Activated T-cell treated with anti-CD3 and anti-CD28 coated beads for 24 hours (primary cell): ENCODE measurements at regions not wholly inside any gene's neighbourhood (a gene's known extent, or its start where the extent isn't known, plus 50 kb on each side); places are given as distances from the start of the nearest gene placed in this dataset.

Source experiments
- DNase-seq: peaks from one replicate; pipeline ENCODE4 v3.0.0-alpha.2; 2020; ENCODE audit warnings: low read depth

DNA sequence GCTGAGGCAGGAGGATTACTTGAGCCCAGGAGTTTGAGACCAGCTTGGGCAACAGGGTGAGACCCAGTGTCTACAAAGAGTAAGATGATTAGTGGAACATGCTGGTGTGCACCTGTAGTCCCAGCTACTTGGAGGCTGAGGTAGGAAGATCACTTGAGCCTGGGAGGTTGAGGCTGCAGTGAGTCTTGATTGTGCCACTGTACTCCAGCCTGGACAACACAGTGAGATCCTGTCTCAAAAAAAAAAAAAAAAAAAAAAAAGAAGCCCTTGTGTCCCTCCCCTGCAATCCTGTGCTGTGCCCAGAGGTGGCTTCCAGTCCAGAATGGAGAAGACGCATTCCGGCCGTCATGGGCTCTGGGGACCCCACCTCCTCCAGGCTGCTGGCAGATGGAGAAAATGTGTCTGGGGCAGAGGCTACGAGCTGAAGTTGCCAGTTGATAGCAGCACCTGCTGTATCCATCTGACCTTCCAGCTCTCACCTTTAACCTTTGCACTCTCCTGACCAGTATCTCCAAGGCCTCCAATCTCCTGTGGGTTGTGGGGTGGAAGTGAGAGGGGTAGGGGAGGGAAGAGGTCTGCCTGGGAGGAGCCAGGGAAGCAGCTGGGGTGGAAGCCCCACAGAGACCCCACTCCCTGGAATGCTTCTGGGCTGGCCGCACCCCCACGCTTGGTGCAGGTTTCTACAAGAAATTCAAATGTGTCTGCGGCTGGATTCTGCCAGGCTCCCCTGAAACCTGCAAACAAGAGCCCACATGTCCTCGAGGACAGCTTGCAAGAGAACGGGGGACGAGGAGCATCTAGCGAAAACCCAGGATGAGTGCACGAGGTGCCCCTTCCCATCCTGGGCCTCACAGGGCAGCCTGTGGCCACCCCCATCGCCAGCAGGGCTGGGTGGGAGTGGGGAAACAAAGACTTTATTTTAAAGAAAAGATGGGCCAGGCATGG lies 148.3 kb upstream of the IER5L start:
- DNase-seq, result no peak

DNA sequence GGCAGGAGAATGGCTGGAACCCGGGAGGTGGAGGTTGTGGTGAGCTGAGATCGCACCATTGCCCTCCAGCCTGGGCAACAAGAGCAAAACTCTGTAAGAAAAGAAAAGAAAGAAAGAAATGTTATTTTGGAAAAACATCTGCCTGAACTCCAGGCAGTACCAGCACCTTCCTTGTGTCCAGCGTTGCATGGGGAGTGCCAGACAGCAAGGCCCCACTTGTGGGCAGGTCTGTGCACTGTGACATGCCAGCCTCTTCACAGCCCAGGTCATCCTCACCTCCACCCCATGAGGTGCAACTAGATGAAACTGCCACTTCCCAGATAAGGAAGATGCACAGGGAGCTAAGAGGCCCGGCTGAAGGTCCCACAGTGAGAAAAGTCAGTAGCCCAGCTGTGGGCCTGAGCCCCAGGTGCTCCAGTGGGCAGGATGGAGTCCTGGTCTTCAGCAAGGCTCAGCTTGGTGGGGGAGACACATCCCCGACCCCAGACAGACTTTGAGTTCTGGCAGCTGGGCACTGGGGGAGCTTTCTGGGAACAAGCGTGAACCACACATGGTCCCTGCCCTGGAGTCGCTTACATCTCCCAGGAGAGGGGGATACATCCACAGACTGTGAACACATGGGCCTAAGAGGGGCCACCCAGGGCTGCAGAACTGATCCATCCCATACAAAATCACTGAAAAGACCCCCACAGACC lies 146.9 kb upstream of the IER5L start:
- DNase-seq, result no peak

DNA sequence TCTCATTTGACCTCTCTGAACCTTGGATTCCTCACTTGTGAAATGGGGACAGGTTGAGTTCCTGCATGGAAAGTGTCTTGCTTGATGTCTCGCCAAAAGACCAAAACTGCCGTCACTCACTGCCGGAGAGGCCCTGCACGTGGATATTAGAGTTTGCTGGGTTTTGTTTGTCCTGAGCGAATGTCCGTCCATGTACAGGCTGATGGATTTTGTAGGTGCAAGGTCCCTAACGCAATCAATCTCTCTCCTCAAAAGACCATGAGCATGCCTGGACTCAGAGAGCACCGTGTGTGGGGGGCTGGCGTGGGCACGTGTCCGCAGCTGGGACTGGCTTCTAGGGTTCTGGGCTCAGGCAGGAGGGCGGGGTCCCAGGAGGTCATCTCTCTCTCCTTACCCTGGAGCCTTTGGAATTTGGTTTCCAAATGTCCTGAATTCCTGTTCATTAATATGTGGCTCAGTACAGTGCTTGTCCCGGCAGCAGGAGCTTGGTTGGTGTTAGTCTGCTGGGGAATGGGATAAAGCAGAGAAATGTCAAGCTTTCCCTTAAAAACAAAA lies 146.0 kb upstream of the IER5L start:
- DNase-seq, result no peak

DNA sequence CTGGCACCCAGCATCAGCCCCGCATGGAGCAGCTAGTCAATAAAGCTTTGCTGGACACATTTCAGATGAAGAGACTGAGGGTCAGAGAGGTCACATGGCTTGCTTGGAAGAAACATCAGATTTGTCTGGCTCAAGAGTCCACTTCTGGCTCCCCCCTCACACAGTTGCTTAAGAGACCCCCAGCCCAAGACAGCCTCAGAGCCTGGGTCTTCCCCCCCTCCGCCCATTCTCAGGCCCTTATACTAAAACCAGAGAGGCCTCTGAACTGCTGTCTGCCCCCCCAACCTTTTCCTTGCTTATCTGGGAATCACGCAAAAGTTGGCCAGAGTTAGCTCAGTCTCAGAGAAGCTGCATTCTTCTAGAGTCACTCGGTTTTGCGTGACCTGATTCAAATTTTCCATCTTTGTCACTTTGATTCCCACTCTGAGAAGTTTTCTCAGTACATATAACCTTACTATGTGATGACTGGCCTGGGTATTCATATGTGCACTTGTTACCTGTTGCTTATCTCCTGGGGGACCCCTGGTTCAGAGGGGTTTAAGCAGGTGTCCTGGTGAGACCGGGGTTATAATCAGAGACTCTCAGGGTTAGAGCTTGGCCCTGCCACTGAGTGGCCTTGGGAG lies 145.4 kb upstream of the IER5L start:
- no peak for DNase-seq

DNA sequence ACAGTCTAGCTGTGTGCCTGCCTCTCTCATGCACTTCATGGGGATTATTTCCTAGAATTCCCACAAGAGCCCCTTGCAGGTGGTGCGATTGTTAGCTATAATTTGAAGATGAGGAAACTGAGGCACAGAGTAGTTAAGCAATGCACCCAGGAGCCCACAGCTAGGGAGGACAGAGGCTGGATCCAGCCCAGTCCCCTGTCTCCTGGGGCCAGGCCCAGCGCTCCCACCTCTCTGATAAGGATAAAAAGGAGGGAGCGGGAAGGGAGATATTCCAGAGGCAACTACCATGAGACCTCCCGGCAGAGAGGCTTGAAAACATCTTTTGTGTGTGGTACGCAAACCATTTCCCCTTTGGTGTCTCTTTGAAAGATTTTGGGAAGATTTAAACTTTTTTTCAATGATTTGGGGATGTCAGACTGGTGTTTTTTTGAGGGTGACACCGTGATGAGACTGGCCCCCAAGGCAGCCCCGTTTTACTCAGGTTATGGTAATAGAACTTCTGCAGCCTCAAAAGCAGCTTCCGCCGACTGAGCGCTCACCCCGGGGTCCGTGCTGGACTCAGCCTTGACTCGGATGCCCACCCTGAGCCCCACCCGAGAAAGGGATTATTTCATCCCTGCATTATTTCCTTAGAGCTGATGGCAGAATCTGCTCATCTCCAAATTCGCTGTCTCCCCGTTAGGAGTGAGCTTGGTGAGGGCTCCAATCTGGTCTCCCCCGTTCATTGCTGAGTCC lies 144.7 kb upstream of the IER5L start:
- no peak for DNase-seq

DNA sequence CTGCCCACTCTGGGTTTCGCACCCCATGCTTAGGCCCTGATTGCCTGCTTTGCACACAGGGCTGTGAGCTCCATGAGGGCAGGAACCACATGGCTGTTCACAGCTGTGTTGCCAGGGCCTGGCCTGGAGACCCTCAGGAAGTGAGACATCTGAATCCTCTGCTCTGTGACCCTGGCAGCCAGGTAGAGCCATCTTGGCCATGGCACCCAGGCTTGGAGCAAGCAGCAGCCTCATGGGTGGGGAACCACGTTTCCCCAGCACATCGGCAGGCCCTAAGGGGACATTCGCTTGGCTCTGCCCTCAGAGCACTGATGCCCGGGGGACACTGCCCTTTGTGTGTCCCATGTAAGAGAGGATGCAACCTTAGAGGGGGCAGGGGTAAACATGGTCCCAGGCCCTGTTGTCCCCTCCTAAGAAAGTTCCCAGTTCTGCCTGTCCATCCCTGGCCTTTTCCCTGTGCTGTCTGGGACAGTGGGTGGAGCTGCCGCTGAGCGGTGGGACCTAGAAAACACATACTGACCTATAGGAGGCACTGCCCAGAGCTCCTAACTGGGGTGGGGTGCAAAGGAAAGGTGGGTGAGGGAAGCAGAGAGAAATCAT lies 144.1 kb upstream of the IER5L start:
- DNase-seq, result no peak

DNA sequence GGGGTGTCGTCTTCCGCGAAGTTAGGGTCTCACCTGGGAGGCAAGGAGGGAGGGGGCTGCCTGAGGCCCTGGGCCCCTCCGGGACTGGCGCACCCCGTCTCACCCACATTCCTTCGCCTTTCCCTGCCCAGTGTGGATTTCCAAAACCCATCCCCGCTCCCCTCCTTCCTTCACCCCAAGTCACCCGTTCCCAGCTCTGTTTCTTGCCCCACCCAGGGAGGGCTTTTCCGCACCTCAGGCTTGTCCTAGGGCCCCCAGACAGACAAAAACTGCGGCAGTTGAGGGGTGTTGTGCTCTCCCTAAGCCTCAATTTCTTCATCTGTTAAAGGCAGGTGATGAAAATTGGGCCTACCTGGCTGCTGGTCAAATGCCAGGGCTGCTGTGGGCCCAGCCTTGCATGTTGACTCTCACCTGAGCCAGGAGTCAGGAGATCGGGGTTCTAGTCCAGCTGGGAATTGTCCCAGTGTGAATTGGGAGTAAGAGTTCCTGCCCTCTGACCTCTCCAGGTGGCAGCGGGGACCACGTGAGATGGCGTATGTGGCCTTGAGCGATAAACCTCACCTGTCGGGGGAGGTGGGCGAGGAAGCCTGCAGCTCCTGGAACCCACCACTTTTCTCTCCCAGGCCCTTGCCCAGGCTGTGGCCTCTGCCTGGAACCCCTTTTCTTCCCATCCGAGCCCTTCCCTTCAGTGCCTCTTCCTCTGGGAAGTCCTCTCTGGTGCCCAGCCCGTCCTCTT lies 143.4 kb upstream of the IER5L start:
- DNase-seq, result no peak

DNA sequence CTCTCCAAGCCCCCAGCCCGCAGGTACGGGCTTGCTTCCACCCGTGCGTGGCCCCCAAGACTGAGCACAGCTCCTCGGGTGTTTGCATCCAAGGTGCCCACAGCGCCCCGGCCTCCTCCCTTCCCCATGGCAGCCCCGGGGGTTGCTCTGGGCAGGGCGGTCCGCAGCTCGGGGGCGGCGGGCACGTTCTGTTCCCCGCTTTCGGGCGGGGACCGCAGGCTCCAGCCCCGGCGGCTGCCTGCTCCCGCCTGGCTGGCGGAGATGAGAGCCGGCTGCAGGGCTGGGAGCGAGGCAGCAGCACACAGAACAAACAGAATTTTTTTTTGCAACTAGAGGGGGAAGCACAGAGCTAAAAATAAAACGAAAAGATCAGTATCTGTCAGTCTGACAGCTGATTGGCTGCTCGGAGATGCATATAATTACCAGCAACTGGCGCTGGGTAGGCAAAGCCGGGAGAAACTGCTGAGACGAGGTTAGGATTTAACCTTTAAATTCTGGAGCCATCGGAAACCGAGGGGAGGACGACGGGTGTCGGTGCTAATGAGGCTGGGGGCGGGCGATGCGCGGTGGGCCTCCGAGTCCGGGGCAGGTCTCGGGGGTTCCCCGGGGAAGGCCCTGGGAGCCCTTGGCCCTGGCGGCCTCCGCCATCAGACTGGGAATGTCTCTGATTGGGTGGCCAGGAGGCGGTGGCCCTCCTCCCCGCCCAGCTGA lies 142.7 kb upstream of the IER5L start:
- peak; percentile 35 for DNase-seq

DNA sequence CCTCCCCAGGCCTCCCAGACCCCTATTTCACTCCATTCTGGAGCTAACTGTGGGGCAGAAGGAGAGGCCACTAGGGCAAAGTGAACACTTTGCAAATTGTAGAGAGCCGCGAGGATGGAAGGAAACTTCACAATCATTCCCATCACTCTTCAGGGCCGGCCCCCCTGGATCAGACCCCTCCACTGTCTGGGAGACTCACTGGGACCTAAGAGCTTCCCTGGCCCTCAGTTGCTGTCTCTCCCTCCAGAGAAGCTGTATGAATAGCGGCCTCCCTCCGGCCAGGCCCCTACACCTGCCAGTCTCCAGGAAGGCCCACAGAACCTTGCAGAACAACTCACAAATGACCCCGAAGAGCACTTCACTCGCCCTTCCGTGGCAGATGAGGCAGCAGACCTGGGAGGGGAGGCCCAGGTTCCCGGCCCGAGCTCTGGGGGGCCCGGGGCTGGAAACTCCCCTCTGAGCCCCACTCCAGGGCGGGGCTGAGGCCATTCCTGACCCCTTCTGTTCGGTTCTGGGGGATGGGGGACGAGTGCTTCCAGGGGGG lies 141.9 kb upstream of the IER5L start:
- no peak for DNase-seq

DNA sequence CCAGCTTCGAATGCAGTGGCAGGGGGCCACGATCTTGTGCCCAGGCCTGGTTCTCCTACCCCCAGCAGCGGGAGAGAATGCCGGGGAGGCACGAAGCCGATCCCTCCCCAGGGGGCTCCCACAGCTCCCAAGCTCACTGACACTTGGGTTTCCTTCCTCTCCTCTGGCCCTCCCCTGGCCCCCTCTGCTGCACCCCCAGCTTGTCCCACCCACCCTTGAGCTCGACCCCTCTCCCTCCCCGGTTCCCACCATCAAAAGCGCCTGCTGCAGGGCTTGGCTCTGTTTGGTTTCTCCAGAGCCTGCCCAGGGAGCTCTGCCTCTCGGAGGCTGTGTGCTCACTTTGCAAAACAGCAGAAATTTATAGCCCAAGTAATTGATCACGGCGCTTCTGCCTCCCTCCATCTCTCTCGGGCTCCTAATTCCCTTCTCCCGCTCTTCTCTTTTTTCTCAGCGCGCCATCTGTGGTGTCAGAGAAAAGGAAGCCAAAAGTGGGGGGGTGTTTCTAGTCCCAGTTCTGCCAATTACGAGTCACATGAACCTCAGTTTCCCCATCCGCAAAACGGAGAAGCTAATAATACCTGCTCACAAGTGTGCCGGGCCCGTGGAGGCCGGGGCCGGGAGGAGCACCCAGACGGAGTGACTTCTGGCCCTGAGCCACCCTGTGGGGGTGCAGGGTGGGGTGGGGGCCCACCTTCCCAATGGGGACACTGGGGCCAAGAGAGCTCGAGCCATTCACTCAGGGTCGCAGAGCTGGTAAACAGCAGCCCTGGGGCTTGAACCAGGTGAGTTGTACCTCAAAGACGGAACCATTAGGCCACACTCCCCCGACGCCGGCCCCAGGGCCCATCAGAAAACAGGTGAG lies 141.2 kb upstream of the IER5L start:
- DNase-seq, result no peak

DNA sequence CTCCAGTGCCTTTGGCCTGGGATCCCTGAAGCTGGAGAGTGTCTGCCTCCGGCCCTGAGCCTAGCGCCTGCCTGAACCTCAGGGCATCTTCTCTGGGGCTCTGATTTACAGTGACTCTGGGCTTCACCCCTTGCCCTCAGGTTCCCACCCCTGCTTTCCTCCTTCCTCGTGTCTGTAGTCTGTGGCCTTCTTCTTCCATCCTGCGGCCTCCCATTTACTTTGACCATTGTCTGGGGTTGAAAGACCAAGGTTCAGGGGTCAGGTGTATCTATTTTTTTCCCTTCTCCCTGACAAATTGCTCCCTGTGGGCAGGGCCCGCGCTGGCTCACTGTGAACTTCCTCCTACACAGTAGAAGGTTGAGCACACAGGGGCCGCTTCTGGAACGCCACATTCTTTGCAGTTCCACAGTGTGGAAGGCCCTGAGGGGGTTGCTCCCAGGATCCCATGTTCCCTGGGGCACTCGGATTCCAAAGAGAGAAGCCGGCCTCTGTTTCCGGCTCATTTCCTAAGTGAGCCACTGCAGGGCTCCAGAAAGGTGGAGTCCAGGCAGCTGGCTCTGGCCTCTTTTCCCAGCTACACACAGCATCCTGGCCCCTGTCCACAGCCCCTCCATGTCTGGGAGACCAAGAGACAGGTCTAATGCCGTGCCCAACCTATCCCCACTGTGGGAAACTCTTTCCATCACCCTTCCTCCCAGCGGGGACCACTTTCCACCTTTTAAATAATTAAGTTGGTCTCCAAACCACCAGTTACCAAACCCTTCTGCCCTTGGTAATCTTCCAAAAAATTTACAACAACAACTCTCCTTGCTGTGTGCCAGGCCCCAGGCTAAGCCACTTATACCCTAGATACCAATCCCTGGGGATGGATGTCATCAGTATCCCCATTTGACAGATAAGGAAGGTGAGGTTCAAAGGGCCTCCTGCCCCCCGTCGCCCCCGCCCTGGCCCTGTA lies 140.3 kb upstream of the IER5L start:
- DNase-seq, result no peak

DNA sequence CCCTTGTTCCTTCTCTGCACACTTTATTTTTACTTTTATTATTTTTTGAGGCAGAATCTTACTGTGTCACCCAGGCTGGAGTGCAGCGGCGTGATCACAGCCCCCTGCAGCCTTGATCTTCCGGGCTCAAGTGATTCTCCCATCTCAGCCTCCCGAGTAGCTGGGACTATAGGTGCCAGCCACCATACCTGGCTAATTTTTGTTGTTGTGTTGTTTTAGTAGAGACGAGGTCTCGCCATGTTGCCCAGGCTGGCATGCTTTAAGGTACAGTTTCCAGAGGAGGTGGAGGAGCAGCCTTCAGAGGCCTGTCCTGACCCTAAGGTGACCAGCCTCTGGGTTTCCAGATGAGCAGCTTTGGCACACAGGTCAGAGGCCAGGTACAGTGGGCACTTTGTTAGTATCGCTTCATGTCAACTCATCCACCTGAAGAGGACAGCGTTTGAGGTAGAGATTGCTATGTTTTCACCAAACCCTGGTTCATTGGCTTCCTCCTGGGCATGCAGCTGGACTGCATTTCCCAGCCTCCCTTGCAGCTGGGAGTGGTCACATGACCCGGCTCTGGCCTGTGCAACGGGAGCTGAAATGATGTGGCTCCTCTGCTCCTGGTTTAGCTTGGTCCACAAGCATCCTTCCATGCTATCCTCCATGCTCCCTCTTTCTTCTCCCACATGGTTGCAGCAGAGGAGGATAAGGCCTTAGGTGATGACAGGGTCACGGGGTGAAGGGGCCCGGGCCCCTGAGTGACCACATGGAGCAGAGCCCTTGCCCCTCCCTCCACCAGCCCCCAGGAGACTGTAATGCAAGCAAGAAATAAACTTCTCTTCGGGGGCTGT lies 139.3 kb upstream of the IER5L start:
- DNase-seq, result no peak

DNA sequence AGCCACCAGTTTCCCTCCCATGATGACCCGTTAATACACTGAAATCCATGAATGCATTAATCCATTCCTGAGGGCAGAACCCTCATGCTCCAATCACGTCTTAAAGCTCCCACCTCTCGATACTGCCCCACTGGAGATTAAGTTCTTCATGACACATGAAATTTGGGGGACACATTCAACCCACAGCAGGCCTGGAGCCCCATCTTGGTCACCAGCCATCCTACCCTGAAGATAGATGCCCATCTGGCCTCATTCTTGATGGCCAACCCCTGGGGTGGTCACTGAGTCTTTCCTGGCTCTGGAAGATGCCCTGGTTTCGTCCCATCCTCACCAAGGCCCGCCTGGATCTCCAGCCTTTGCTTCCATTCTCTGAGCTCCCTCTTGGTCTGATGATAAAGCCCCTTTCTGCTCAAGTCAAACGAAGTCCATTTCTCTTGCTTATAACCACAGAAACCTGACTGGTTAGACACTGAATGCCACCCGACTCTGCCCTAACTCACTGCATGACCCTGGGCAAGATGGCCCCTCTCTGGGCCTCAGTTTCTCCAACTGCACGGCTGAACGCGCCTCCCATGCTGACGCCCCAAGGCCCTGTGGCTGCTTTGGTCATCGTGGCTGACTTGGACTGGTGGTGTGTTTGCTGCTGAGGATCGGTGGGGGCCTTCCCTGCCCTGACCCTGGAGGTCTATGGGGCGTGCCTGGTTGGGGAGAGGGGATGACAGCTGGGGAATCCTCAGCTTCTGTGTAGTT lies 138.4 kb upstream of the IER5L start:
- DNase-seq, result no peak

DNA sequence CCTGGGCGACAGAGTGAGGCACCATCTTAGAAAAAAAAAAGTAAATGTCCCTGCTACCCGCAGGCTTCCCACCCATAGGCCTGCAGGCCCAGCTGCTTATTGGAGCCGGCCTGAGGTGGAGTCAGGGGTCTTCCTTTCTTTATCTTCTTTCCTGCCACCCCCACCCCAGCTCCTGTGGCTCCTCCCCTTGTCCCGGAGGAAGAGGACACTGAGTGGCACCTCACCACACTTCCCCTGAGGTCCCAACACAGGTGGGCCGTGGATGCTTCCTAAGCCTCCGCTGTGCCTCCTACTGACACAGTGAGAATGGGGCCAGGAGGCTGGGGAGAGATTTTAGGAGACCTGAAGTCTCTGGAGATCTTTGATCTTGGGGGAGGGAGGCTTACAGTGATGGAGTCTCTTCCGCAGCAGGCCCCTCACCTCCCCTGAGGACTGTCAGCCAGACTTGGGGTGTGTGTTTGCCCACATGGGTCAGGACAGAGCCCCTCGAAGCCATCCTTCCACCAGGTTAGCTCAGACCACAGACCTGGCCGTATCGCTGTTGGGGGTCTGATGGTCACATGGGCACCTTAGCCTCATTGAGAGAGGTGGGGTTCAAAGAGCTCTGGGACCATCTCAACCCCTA lies 135.4 kb upstream of the IER5L start:
- no peak for DNase-seq

DNA sequence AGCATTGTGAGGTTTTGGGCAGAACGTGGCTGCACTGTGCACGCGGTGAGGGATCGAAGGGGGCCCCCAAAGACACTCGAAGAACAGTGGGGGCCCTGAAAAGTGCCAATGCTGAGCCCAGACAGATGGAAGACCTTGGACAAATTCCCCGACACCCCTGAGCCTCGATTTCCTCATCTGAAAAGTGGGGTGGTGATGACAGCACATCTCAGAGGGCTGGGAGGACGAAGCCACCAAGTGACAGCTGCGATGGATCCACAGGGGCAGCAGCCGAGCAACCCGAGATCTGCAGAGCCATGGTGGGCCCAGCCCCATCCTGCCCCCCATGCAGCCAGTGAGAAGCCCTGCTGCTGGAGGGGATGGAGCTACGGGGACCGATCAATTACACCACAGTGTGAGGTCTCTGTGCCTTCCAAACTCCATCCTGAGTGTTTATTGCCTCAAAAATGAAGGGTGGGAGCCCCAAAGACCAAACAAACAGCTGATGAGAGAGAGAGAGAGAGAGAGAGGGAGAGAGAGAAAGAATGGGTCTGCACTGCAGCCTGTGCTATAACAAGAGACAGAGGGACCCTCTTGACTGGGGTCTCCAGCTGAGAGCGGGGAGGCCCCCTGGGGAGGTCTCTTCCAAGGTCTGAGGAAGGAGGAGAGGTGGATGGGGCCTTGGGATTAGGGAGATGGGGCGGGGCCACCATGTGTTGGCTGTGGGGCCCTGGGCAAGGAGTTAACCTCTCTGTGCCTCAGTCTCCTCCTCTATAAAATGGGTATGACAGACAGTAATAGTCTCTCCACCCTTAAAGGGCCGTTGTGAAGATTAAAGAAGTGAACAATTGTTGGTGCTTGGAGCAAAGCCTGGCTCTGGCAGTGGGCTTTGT lies 134.4 kb upstream of the IER5L start:
- no peak for DNase-seq
